ENCODE measurements at regions not wholly inside any gene's neighbourhood (a gene's known extent, or its start where the extent isn't known, plus 50 kb on each side); places are given as distances from the start of the nearest gene placed in this dataset.

DNA sequence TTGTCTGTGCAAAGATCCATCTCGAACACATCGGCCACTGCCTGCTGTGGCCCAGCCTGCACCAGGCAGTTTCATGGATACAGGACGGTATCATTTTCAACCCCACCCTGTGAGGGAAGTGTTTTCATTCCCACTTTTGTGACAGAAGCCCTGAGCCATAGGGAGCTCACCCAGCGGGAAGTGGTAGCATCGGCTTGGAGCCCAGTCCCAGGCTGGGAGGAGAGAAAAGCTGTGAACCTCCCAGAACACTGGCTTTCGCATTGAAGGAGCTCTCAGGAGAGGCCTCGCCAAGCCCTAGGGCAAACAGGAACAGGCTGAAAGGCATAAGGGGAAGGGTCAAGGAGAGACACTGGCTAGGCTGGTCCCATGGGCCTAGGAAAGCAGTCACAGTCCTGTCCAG lies 166.1 kb downstream of the TFCP2L1 start:
- TF ChIP-seq, protein P1, sequence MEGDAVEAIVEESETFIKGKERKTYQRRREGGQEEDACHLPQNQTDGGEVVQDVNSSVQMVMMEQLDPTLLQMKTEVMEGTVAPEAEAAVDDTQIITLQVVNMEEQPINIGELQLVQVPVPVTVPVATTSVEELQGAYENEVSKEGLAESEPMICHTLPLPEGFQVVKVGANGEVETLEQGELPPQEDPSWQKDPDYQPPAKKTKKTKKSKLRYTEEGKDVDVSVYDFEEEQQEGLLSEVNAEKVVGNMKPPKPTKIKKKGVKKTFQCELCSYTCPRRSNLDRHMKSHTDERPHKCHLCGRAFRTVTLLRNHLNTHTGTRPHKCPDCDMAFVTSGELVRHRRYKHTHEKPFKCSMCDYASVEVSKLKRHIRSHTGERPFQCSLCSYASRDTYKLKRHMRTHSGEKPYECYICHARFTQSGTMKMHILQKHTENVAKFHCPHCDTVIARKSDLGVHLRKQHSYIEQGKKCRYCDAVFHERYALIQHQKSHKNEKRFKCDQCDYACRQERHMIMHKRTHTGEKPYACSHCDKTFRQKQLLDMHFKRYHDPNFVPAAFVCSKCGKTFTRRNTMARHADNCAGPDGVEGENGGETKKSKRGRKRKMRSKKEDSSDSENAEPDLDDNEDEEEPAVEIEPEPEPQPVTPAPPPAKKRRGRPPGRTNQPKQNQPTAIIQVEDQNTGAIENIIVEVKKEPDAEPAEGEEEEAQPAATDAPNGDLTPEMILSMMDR (conservative IDR thresholded peaks at IDR 0.05 in 1 of 2, IDR thresholded peaks at IDR 0.05 in 1 of 2; ENCODE audit: extremely low read depth in 1 of 2, insufficient read depth in 1 of 2, low read depth in 1 of 2, low read length in 2 of 2) = no peak
- TF ChIP-seq EZH2 (IDR thresholded peaks at IDR 0.05; ENCODE audit: borderline replicate concordance, low read length) = no peak

All from mammary epithelial cell (primary cell).